ENCODE measurements at regions not wholly inside any gene's neighbourhood (a gene's known extent, or its start where the extent isn't known, plus 50 kb on each side); places are given as distances from the start of the nearest gene placed in this dataset.
"Not testable (repeated sequence)": the region's sequence is repeated elsewhere in the genome, so short reads cannot be mapped to it uniquely, and the experiment has no call there.

- TF ChIP-seq CTCF (conservative IDR thresholded peaks at IDR 0.05; ENCODE audit: control insufficient read depth, insufficient read depth, low read depth, low read length), result no peak
- H3K4me3 ChIP-seq (ENCODE audit: control insufficient read depth, low read depth, low read length), result no peak overlapping the region
- DNase-seq (ENCODE audit: low read depth), result no peak
Observed at GRCh38 chr16:65700596-65700995, 578.7 kb upstream of the CDH11 start.

- TF ChIP-seq CTCF (conservative IDR thresholded peaks at IDR 0.05; ENCODE audit: control insufficient read depth, insufficient read depth, low read depth, low read length), result no peak
- DNase-seq (ENCODE audit: low read depth), result no peak
- no peak overlapping the region for H3K4me3 ChIP-seq (ENCODE audit: control insufficient read depth, low read depth, low read length)
Observed at GRCh38 chr16:65698791-65699321, 577.0 kb upstream of the CDH11 start.

GRCh38 chr16:65697521-65697920, 575.7 kb upstream of the CDH11 start:
- no peak for DNase-seq (ENCODE audit: low read depth)
- H3K4me3 ChIP-seq (ENCODE audit: control insufficient read depth, low read depth, low read length), result no peak overlapping the region
- no peak for TF ChIP-seq CTCF (conservative IDR thresholded peaks at IDR 0.05; ENCODE audit: control insufficient read depth, insufficient read depth, low read depth, low read length)

- TF ChIP-seq CTCF (conservative IDR thresholded peaks at IDR 0.05; ENCODE audit: control insufficient read depth, insufficient read depth, low read depth, low read length), result peak; percentile 9
- DNase-seq (ENCODE audit: low read depth), result peak; percentile 14
- no peak overlapping the region for H3K4me3 ChIP-seq (ENCODE audit: control insufficient read depth, low read depth, low read length)
Observed at GRCh38 chr16:65697065-65697464, 575.2 kb upstream of the CDH11 start.

- H3K4me3 ChIP-seq (ENCODE audit: control insufficient read depth, low read depth, low read length); DNase-seq (ENCODE audit: low read depth): not testable (repeated sequence)
Observed at GRCh38 chr16:65691846-65692245, 570.0 kb upstream of the CDH11 start.

GRCh38 chr16:65689726-65690125, 567.9 kb upstream of the CDH11 start:
- no peak overlapping the region for H3K4me3 ChIP-seq (ENCODE audit: control insufficient read depth, low read depth, low read length)
- no peak for TF ChIP-seq CTCF (conservative IDR thresholded peaks at IDR 0.05; ENCODE audit: control insufficient read depth, insufficient read depth, low read depth, low read length)
- DNase-seq (ENCODE audit: low read depth), result no peak

GRCh38 chr16:65688301-65688700, 566.4 kb upstream of the CDH11 start:
- no peak overlapping the region for H3K4me3 ChIP-seq (ENCODE audit: control insufficient read depth, low read depth, low read length)
- no peak for TF ChIP-seq CTCF (conservative IDR thresholded peaks at IDR 0.05; ENCODE audit: control insufficient read depth, insufficient read depth, low read depth, low read length)
- no peak for DNase-seq (ENCODE audit: low read depth)

Measured in fibroblast of mammary gland (primary cell).